ENCODE measurements at regions not wholly inside any gene's neighbourhood (a gene's known extent, or its start where the extent isn't known, plus 50 kb on each side); places are given as distances from the start of the nearest gene placed in this dataset.
A peak's percentile ranks its signal among the peaks of the same experiment; 100 is the strongest.

- H3K9me3 Mint-ChIP-seq = no peaks in the 10 kb centered on the region; the same call in 2 of the 3 replicates
- TF ChIP-seq ZNF114 (CRISPR knock-in tag; IDR thresholded peaks at IDR 0.05) (no peak), CREB1 (CRISPR knock-in tag; IDR thresholded peaks at IDR 0.05; ENCODE audit: low read depth) (no peak), POLR2AphosphoS5 (IDR thresholded peaks at IDR 0.05; ENCODE audit: low read depth) (no peak), EZH2phosphoT487 (IDR thresholded peaks at IDR 0.05; ENCODE audit: unreplicated experiment) (no peak), ETS1 (IDR thresholded peaks at IDR 0.05) (no peak), EZH2 (IDR thresholded peaks at IDR 0.05; ENCODE audit: low read depth, unreplicated experiment) (no peak), JUNB (IDR thresholded peaks at IDR 0.05; ENCODE audit: unreplicated experiment) (no peak), ZNF462 (CRISPR knock-in tag; IDR thresholded peaks at IDR 0.05) (no peak), ZNF331 (CRISPR knock-in tag; IDR thresholded peaks at IDR 0.05; ENCODE audit: low read depth) (no peak), CTCF (conservative IDR thresholded peaks at IDR 0.05; ENCODE audit: low read depth in 2 of 2) (no peak), STAT1 (IDR thresholded peaks at IDR 0.05; ENCODE audit: unreplicated experiment) (no peak)
- TF ChIP-seq, protein P1, sequence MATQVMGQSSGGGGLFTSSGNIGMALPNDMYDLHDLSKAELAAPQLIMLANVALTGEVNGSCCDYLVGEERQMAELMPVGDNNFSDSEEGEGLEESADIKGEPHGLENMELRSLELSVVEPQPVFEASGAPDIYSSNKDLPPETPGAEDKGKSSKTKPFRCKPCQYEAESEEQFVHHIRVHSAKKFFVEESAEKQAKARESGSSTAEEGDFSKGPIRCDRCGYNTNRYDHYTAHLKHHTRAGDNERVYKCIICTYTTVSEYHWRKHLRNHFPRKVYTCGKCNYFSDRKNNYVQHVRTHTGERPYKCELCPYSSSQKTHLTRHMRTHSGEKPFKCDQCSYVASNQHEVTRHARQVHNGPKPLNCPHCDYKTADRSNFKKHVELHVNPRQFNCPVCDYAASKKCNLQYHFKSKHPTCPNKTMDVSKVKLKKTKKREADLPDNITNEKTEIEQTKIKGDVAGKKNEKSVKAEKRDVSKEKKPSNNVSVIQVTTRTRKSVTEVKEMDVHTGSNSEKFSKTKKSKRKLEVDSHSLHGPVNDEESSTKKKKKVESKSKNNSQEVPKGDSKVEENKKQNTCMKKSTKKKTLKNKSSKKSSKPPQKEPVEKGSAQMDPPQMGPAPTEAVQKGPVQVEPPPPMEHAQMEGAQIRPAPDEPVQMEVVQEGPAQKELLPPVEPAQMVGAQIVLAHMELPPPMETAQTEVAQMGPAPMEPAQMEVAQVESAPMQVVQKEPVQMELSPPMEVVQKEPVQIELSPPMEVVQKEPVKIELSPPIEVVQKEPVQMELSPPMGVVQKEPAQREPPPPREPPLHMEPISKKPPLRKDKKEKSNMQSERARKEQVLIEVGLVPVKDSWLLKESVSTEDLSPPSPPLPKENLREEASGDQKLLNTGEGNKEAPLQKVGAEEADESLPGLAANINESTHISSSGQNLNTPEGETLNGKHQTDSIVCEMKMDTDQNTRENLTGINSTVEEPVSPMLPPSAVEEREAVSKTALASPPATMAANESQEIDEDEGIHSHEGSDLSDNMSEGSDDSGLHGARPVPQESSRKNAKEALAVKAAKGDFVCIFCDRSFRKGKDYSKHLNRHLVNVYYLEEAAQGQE (IDR thresholded peaks at IDR 0.05; ENCODE audit: unreplicated experiment) = no peak
- peaks cover 9% of the 10 kb centered on the region for H3K27me3 Mint-ChIP-seq (ENCODE audit: insufficient read depth, low read depth, poor library complexity)
- Histone ChIP-seq H3K4me3 (no peak overlapping the region), H3K79me2 (replicated peaks; ENCODE audit: insufficient read depth) (no peaks in the 10 kb centered on the region), H3K4me1 (ENCODE audit: insufficient read depth) (peaks cover 15% of the 10 kb centered on the region), H3F3A (replicated peaks; ENCODE audit: low read depth) (no peaks in the 10 kb centered on the region), H4K20me1 (replicated peaks; ENCODE audit: insufficient read depth) (no peaks in the 10 kb centered on the region), H3K4me2 (no peak overlapping the region), H3K27me3 (ENCODE audit: insufficient read depth) (no peaks in the 10 kb centered on the region), H3K9me2 (ENCODE audit: insufficient read depth) (peaks cover 3% of the 10 kb centered on the region; the same call in 1 of the 2 replicates), H3K36me3 (ENCODE audit: insufficient read depth) (no peaks in the 10 kb centered on the region), H3K27ac (ENCODE audit: low read depth) (no peak overlapping the region), H2AFZ (peak overlapping the region; percentile 91)
- H3K36me3 Mint-ChIP-seq (ENCODE audit: low read depth) = no peaks in the 10 kb centered on the region
- H3K27ac Mint-ChIP-seq = no peak overlapping the region
- DNase-seq (ENCODE audit: low spot score) (no peak), ATAC-seq (peak; percentile 23; the same call in 1 of the 3 replicates)
- peaks cover 15% of the 10 kb centered on the region for H3K4me1 Mint-ChIP-seq
- H3K4me3 Mint-ChIP-seq = no peak overlapping the region
These were observed 110.9 kb downstream of the FOXD1 start for GRCh38 chr5:73337586-73338255.
